ENCODE measurements at regions not wholly inside any gene's neighbourhood (a gene's known extent, or its start where the extent isn't known, plus 50 kb on each side); places are given as distances from the start of the nearest gene placed in this dataset.

DNA sequence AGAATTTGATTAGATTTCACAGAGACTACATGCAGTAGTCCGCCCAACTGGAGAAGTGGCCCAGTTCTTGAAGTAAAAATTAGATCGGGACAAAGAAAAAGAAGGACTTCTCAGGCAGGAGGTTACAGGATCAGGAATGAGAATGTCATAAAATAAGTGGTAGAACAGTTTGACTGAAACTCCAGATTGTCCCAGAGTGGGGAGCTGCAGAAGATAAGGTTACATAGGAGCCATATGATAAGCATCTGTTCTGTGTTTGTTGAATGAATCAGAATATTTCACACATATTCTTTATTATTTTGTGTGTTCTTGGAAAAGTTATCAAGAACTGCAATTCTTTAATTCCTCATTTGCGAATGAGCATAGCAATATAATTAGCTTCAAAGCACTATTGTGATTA is 210.6 kb downstream of the AASDHPPT start:
- intact Hi-C loops (cut with micrococcal nuclease; ENCODE audit: unreplicated experiment): loop anchor here (5.0 kb wide), 1 partner anchor 834 kb away; no protein-coding TSS in a partner anchor

DNA sequence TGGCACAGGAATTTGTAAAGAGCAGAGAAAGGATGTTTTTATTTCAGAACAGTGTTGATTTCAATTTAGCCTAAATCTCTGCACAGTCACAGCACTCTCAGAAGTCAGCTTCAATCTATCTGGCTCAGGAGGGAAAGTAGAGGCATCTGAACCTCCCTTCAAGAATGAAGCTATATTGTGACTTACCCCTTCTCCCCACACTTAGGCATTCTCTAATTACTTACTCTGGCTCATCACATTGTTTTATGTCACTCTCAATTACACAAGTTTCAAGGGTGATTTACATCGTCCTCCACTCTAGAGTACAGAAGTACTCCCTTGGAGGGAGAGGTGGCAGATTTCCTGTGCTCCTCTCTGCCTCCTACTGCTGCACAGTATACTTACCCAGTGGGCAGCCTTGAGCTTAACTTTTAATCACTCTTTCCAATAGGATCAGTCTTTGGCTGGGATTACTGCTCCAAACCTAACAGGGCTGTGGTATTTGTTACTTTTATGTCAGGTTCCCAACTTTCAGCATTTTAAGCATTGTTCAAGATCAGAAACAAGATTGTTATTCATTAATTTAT is 211.4 kb downstream of the AASDHPPT start:
- no peak for DNase-seq
- H3K4me1 Mint-ChIP-seq (ENCODE audit: low read depth, unreplicated experiment): no peaks in the 10 kb centered on the region
- ChIA-PET POLR2A (no interaction called here), CTCF (interaction anchor here (0.5 to 0.6 kb wide), 2 partner anchors 8 to 432 kb away, joined by 3 to 4 read pairs; no protein-coding TSS in a partner anchor)
- no peaks in the 10 kb centered on the region for H3K27me3 Mint-ChIP-seq (ENCODE audit: insufficient read depth, unreplicated experiment)
- no peaks in the 10 kb centered on the region for H3K36me3 ChIP-seq (ENCODE audit: control insufficient read depth, insufficient read depth, low read length)
- peaks cover 11% of the 10 kb centered on the region; the same call in 1 of the 2 replicates for H3K4me1 ChIP-seq
- intact Hi-C loops (cut with micrococcal nuclease; ENCODE audit: unreplicated experiment): loop anchor here (5.0 kb wide), 1 partner anchor 833 kb away; no protein-coding TSS in a partner anchor
- peaks cover 15% of the 10 kb centered on the region for H3K9me3 Mint-ChIP-seq (ENCODE audit: unreplicated experiment)
- BruUV-seq (replicated peaks): no TSS peak
- TF ChIP-seq, protein P1, sequence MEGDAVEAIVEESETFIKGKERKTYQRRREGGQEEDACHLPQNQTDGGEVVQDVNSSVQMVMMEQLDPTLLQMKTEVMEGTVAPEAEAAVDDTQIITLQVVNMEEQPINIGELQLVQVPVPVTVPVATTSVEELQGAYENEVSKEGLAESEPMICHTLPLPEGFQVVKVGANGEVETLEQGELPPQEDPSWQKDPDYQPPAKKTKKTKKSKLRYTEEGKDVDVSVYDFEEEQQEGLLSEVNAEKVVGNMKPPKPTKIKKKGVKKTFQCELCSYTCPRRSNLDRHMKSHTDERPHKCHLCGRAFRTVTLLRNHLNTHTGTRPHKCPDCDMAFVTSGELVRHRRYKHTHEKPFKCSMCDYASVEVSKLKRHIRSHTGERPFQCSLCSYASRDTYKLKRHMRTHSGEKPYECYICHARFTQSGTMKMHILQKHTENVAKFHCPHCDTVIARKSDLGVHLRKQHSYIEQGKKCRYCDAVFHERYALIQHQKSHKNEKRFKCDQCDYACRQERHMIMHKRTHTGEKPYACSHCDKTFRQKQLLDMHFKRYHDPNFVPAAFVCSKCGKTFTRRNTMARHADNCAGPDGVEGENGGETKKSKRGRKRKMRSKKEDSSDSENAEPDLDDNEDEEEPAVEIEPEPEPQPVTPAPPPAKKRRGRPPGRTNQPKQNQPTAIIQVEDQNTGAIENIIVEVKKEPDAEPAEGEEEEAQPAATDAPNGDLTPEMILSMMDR (IDR thresholded peaks at IDR 0.05; ENCODE audit: insufficient read depth in 1 of 2, low read depth in 1 of 2, low read length in 1 of 2, severe bottlenecking in 1 of 2, unreplicated experiment in 1 of 2): no peak
- H3K9me3 ChIP-seq: peaks cover 5% of the 10 kb centered on the region; the same call in 1 of the 2 replicates
- H3K27ac Mint-ChIP-seq (ENCODE audit: unreplicated experiment): no peak overlapping the region
- H3K27me3 ChIP-seq (replicated peaks; ENCODE audit: control insufficient read depth, insufficient read depth, low read length): no peaks in the 10 kb centered on the region
- no peaks in the 10 kb centered on the region for H3K36me3 Mint-ChIP-seq (ENCODE audit: insufficient read depth, unreplicated experiment)
- no peak overlapping the region for H3K4me3 ChIP-seq (ENCODE audit: low read depth, low read length)
- H3K4me3 Mint-ChIP-seq (ENCODE audit: unreplicated experiment): no peak overlapping the region

More for the DNA sequence above, 210.6 kb downstream of the AASDHPPT start:
- Mint-ChIP-seq H3K4me3 (ENCODE audit: unreplicated experiment) (no peak overlapping the region), H3K27me3 (ENCODE audit: insufficient read depth, unreplicated experiment) (no peaks in the 10 kb centered on the region), H3K4me1 (ENCODE audit: low read depth, unreplicated experiment) (no peaks in the 10 kb centered on the region), H3K9me3 (ENCODE audit: unreplicated experiment) (peaks cover 24% of the 10 kb centered on the region), H3K27ac (ENCODE audit: unreplicated experiment) (no peak overlapping the region), H3K36me3 (ENCODE audit: insufficient read depth, unreplicated experiment) (no peaks in the 10 kb centered on the region)
- BruUV-seq (replicated peaks): no TSS peak
- H3K27me3 ChIP-seq (replicated peaks; ENCODE audit: control insufficient read depth, insufficient read depth, low read length): no peaks in the 10 kb centered on the region
- H3K9me3 ChIP-seq: peaks cover 2% of the 10 kb centered on the region; the same call in 1 of the 2 replicates
- TF ChIP-seq, protein P1 (IDR thresholded peaks at IDR 0.05; ENCODE audit: insufficient read depth in 1 of 2, low read depth in 1 of 2, low read length in 1 of 2, severe bottlenecking in 1 of 2, unreplicated experiment in 1 of 2): no peak
- DNase-seq: no peak
- H3K36me3 ChIP-seq (ENCODE audit: control insufficient read depth, insufficient read depth, low read length): no peaks in the 10 kb centered on the region
- H3K4me3 ChIP-seq (ENCODE audit: low read depth, low read length): no peak overlapping the region
- CTCF ChIA-PET: no interaction called here
- H3K4me1 ChIP-seq: peaks cover 4% of the 10 kb centered on the region; the same call in 1 of the 2 replicates
- POLR2A ChIA-PET: no interaction called here

DNA sequence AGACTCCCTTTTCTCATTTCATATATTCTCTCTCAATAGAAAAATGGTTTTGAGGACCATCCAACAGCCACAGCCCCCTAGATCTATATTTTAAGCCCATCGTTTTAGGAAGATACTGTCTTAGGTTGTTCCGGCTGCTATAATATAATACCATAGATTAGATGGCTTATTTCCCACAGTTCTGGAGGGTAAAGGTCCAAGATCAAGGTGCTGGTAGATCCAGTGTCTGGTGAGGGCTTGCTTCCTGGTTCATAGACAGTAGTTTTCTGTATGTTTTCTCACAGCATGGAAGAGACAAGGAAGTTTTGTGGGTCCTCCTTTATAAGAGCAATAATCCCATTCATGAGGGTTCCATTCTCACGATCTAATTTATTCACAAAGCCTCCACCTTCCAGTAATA is 215.1 kb downstream of the AASDHPPT start:
- Histone ChIP-seq H3K36me3 (ENCODE audit: control insufficient read depth, insufficient read depth, low read length) (no peaks in the 10 kb centered on the region), H3K27me3 (replicated peaks; ENCODE audit: control insufficient read depth, insufficient read depth, low read length) (no peaks in the 10 kb centered on the region), H3K4me1 (peaks cover 11% of the 10 kb centered on the region; the same call in 1 of the 2 replicates), H3K9me3 (peaks cover 5% of the 10 kb centered on the region; the same call in 1 of the 2 replicates), H3K4me3 (ENCODE audit: low read depth, low read length) (no peak overlapping the region)
- ChIA-PET CTCF (no interaction called here), POLR2A (no interaction called here)
- Mint-ChIP-seq H3K4me3 (ENCODE audit: unreplicated experiment) (no peak overlapping the region), H3K27me3 (ENCODE audit: insufficient read depth, unreplicated experiment) (no peaks in the 10 kb centered on the region), H3K27ac (ENCODE audit: unreplicated experiment) (no peak overlapping the region), H3K9me3 (ENCODE audit: unreplicated experiment) (peaks cover 18% of the 10 kb centered on the region), H3K4me1 (ENCODE audit: low read depth, unreplicated experiment) (no peaks in the 10 kb centered on the region), H3K36me3 (ENCODE audit: insufficient read depth, unreplicated experiment) (no peaks in the 10 kb centered on the region)
- intact Hi-C loops (cut with micrococcal nuclease; ENCODE audit: unreplicated experiment): no loop called here
- no peak for DNase-seq
- BruUV-seq (replicated peaks): no TSS peak
- TF ChIP-seq, protein P1 (IDR thresholded peaks at IDR 0.05; ENCODE audit: insufficient read depth in 1 of 2, low read depth in 1 of 2, low read length in 1 of 2, severe bottlenecking in 1 of 2, unreplicated experiment in 1 of 2): no peak

All from Caco-2 (cell line).